MM.1S (cell line): ENCODE measurements at regions not wholly inside any gene's neighbourhood (a gene's known extent, or its start where the extent isn't known, plus 50 kb on each side); places are given as distances from the start of the nearest gene placed in this dataset.

Experiments used
- CTCF ChIP-seq: fragments of 300-600 bp; sonication (generic); IDR thresholded peaks from 2 replicates; pipeline ENCODE4 v1.5.1; 2016; ENCODE audit warnings: antibody characterized with exemption, low read length, mixed read lengths
- EZH2phosphoT487 ChIP-seq: fragments of 300-600 bp; sonication (generic); IDR thresholded peaks from 2 replicates; pipeline ENCODE4 v1.6.1; 2018; ENCODE audit warnings: antibody characterized with exemption, low read length

- TF ChIP-seq CTCF (no peak), EZH2phosphoT487 (no peak)
Measured at GRCh38 chr4:167587361-167587760, 353.1 kb upstream of the SPOCK3 start.
